Chondrocyte (in vitro differentiated cells): ENCODE measurements at regions not wholly inside any gene's neighbourhood (a gene's known extent, or its start where the extent isn't known, plus 50 kb on each side); places are given as distances from the start of the nearest gene placed in this dataset.

Experiments used
- DNase-seq: peaks from one replicate; pipeline ENCODE4 v3.0.0; 2021; ENCODE audit warnings: mixed read lengths, low spot score
- H3K27ac Mint-ChIP-seq: one replicate; pipeline ENCODE4 v1.8.0; 2021; ENCODE audit warnings: mild to moderate bottlenecking, moderate library complexity, mixed read lengths; ENCODE audit not compliant: unreplicated experiment
- H3K27me3 Mint-ChIP-seq: 2 replicates; pipeline ENCODE4 v1.8.0; 2021; ENCODE audit warnings: low read depth, mixed read lengths
- H3K36me3 Mint-ChIP-seq: 2 replicates; pipeline ENCODE4 v1.8.0; 2021; ENCODE audit warnings: low read depth, mixed read lengths
- H3K4me1 Mint-ChIP-seq: 2 replicates; pipeline ENCODE4 v1.8.0; 2021; ENCODE audit warnings: low read depth, mild to moderate bottlenecking, mixed read lengths
- H3K4me3 Mint-ChIP-seq: one replicate; pipeline ENCODE4 v1.8.0; 2021; ENCODE audit warnings: mild to moderate bottlenecking, moderate library complexity, mixed read lengths; ENCODE audit not compliant: unreplicated experiment
- H3K9me3 Mint-ChIP-seq: 2 replicates; pipeline ENCODE4 v1.8.0; 2021; ENCODE audit warnings: low read depth, mixed read lengths
- TF ChIP-seq, protein P1 (sequence below): fragments of 200-600 bp; sonication (generic); IDR thresholded peaks from 2 replicates; pipeline ENCODE4 v1.5.0; 2021; ENCODE audit warnings: antibody characterized with exemption, mild to moderate bottlenecking, moderate library complexity

DNA sequence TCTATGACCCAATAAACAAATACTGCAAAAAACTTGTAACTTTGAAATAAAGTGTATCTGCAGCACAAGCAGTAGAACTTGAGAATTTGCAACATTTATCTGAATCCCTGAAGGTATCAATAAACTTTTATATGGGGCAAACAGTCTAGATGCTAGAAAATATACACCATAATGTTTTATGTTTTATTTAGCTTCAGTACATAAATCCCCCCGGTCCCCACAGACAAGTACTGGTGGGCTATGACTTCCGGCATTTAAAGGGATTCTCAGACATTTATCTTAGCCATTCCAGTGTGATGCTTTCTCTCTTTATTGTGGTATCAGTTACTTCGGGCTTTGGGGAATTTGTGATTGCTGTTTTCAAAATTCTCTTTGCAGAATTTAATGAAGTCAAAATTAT, 390.4 kb downstream of the SIPA1L2 start:
- Mint-ChIP-seq H3K4me3 (no peak overlapping the region), H3K9me3 (peaks cover 22% of the 10 kb centered on the region), H3K36me3 (no peaks in the 10 kb centered on the region), H3K4me1 (no peaks in the 10 kb centered on the region), H3K27ac (no peak overlapping the region), H3K27me3 (no peaks in the 10 kb centered on the region)
- DNase-seq, result no peak
- TF ChIP-seq, protein P1, sequence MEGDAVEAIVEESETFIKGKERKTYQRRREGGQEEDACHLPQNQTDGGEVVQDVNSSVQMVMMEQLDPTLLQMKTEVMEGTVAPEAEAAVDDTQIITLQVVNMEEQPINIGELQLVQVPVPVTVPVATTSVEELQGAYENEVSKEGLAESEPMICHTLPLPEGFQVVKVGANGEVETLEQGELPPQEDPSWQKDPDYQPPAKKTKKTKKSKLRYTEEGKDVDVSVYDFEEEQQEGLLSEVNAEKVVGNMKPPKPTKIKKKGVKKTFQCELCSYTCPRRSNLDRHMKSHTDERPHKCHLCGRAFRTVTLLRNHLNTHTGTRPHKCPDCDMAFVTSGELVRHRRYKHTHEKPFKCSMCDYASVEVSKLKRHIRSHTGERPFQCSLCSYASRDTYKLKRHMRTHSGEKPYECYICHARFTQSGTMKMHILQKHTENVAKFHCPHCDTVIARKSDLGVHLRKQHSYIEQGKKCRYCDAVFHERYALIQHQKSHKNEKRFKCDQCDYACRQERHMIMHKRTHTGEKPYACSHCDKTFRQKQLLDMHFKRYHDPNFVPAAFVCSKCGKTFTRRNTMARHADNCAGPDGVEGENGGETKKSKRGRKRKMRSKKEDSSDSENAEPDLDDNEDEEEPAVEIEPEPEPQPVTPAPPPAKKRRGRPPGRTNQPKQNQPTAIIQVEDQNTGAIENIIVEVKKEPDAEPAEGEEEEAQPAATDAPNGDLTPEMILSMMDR, result no peak

DNA sequence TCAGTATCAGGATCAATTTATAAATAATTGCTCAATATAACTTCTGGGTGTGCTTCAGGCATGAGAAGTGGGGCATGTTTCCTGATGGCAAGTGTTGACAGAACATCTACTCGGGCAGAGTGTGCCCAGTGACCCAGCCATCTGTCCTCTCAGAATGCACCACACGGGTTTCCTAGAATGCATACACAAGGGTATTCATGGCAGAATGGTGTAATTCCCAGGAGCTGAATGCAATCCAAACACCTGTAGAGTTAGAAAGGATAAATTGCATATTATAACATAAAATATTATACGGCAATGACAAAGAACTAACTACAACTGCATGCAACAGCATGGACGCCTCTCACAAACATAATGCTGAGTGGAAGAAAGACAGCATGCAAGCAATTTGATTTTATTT, 391.9 kb downstream of the SIPA1L2 start:
- H3K36me3 Mint-ChIP-seq, result no peaks in the 10 kb centered on the region
- peaks cover 22% of the 10 kb centered on the region for H3K9me3 Mint-ChIP-seq
- H3K27me3 Mint-ChIP-seq, result no peaks in the 10 kb centered on the region
- no peak overlapping the region for H3K27ac Mint-ChIP-seq
- H3K4me3 Mint-ChIP-seq, result no peak overlapping the region
- TF ChIP-seq, protein P1, result no peak
- no peak for DNase-seq
- H3K4me1 Mint-ChIP-seq, result no peaks in the 10 kb centered on the region

- Mint-ChIP-seq H3K36me3 (no peaks in the 10 kb centered on the region), H3K9me3 (no peaks in the 10 kb centered on the region), H3K4me3 (no peak overlapping the region), H3K27ac (no peak overlapping the region), H3K4me1 (peaks cover 10% of the 10 kb centered on the region), H3K27me3 (no peaks in the 10 kb centered on the region)
- TF ChIP-seq, protein P1, result no peak
- DNase-seq, result no peak
Measured at GRCh38 chr1:232227306-232227705, 402.6 kb downstream of the SIPA1L2 start.

DNA sequence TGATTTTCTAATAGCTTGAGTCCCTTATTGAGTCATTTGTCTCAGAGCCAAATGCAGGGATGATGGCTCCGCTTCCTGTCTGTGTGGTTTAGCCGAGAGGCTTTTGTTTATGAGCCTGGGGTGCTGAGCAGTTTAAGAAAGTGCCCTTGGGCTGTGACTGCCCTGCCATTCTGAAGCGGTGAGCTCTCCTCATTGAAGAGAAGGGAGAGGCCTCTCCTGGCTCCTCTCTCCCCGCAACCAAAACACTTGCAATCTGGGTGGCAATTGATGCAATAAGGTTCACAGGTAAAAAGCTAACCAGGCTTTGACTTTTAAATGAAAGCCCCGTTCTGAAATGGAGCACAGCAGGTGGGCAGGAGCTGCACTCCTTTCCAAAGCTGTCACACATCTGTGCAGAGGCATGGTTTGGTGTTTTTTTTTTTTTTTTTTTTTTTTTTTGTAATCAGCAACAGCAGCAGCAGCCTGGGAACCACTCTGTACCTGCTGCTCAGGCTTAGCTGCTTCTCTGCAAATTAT, 403.7 kb downstream of the SIPA1L2 start:
- DNase-seq, result no peak
- H3K36me3 Mint-ChIP-seq, result no peaks in the 10 kb centered on the region
- no peak overlapping the region for H3K4me3 Mint-ChIP-seq
- H3K4me1 Mint-ChIP-seq, result peaks cover 10% of the 10 kb centered on the region
- peak overlapping the region; percentile 37 for H3K27ac Mint-ChIP-seq
- H3K27me3 Mint-ChIP-seq, result no peaks in the 10 kb centered on the region
- TF ChIP-seq, protein P1, result no peak
- no peaks in the 10 kb centered on the region for H3K9me3 Mint-ChIP-seq

DNA sequence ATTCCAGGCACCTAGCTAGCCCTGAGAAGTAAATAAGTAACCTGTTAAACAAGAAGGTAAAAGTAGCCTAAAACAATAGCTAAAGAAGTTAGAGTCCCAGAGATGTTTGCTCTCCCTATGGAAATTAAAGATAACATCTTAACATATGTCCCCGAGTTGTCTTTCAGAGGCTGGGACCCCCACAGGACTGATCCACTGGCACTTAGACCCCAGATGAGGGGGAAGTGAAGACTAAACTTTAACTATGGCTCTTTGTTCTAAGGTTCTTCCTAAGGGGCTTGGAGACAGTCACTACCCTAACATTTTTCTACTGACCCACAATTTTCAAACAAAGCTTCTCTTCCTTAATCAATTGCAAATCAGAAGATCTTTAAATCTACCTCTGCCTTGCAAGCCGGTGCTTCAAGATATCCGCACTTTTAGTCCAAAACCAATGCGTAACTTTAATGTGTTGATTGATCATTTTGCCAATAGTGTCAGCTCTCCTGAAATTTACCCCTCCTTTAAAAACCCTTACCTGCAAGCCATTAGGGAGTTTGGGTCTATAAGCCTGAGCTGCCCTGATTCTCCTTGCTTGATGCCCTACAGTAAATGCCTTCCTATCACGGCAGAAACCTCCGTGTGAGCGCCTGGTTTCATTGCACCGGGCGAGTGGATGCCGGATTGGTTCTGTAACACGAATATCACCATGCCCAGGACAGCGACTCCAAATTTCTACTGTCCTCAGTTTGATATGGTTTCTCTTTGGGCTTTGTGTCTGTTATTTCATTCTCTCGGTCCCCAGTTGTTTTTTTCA, 404.4 kb downstream of the SIPA1L2 start:
- Mint-ChIP-seq H3K4me1 (peaks cover 10% of the 10 kb centered on the region), H3K9me3 (no peaks in the 10 kb centered on the region), H3K4me3 (no peak overlapping the region), H3K27ac (no peak overlapping the region), H3K36me3 (no peaks in the 10 kb centered on the region), H3K27me3 (no peaks in the 10 kb centered on the region)
- TF ChIP-seq, protein P1, result no peak
- no peak for DNase-seq
